ENCODE measurements at regions not wholly inside any gene's neighbourhood (a gene's known extent, or its start where the extent isn't known, plus 50 kb on each side); places are given as distances from the start of the nearest gene placed in this dataset.

- TF ChIP-seq CTCF (IDR thresholded peaks at IDR 0.05) = no peak
- TF ChIP-seq POLR2AphosphoS5 (IDR thresholded peaks at IDR 0.05) = no peak
- TF ChIP-seq POLR2A (IDR thresholded peaks at IDR 0.05) = no peak
Observed at GRCh38 chr7:140262242-140262903, 85.6 kb upstream of the KDM7A start.

All from prostate gland (tissue), 2 donors.